Smooth muscle cell (in vitro differentiated cells): ENCODE measurements at regions not wholly inside any gene's neighbourhood (a gene's known extent, or its start where the extent isn't known, plus 50 kb on each side); places are given as distances from the start of the nearest gene placed in this dataset.

ENCODE experiments used
- DNase-seq: peaks from one replicate; lab custom pipeline; 2025; ENCODE audit not compliant: unreplicated experiment; lab: John Stamatoyannopoulos, UW
- H2AFZ ChIP-seq: fragments of 200-600 bp; sonication (generic); 2 replicates; pipeline ENCODE4 v1.6.0; 2016; ENCODE audit warnings: antibody characterized with exemption, low read depth, mild to moderate bottlenecking
- H3F3A ChIP-seq: fragments of 200-600 bp; sonication (generic); 2 replicates; pipeline ENCODE4 v1.6.0; 2017; ENCODE audit warnings: antibody characterized with exemption, low read depth
- H3K27ac ChIP-seq: fragments of 200-600 bp; sonication (generic); 2 replicates; pipeline ENCODE4 v1.5.1; 2016; ENCODE audit warnings: low read depth, mild to moderate bottlenecking
- H3K27me3 ChIP-seq: fragments of 200-600 bp; sonication (generic); 2 replicates; pipeline ENCODE4 v1.6.1; 2016; ENCODE audit warnings: low read depth, mild to moderate bottlenecking
- H3K36me3 ChIP-seq: fragments of 200-600 bp; sonication (generic); 2 replicates; pipeline ENCODE4 v1.5.1; 2016; ENCODE audit warnings: low read depth
- H3K4me1 ChIP-seq: fragments of 200-600 bp; sonication (generic); 2 replicates; pipeline ENCODE4 v1.5.1; 2016; ENCODE audit warnings: low read depth
- H3K4me2 ChIP-seq: fragments of 200-600 bp; sonication (generic); 2 replicates; pipeline ENCODE4 v1.6.0; 2016; ENCODE audit warnings: mild to moderate bottlenecking
- H3K4me3 ChIP-seq: fragments of 200-600 bp; sonication (generic); 2 replicates; pipeline ENCODE4 v1.5.1; 2016; ENCODE audit warnings: mild to moderate bottlenecking
- H3K79me2 ChIP-seq: fragments of 200-600 bp; sonication (generic); 2 replicates; pipeline ENCODE4 v1.6.0; 2016; ENCODE audit warnings: low read depth, mild to moderate bottlenecking
- H3K9ac ChIP-seq: fragments of 200-600 bp; sonication (generic); 2 replicates; pipeline ENCODE4 v1.6.0; 2016; ENCODE audit warnings: low read depth
- H3K9me3 ChIP-seq: fragments of 200-600 bp; sonication (generic); replicated peaks from 2 replicates; pipeline ENCODE4 v1.5.1; 2016; ENCODE audit warnings: low read depth
- H4K20me1 ChIP-seq: fragments of 200-600 bp; sonication (generic); 2 replicates; pipeline ENCODE4 v1.6.0; 2016; ENCODE audit warnings: low read depth
- CTCF ChIP-seq: fragments of 200-600 bp; sonication (generic); IDR thresholded peaks from 2 replicates; pipeline ENCODE4 v1.5.1; 2017; ENCODE audit warnings: borderline replicate concordance, mild to moderate bottlenecking, antibody characterized with exemption; ENCODE audit not compliant: insufficient read depth, poor library complexity, severe bottlenecking
- WGBS: methylation state at CpG from one replicate; pipeline ENCODE4 v1.1.7; 2016; ENCODE audit warnings: low lambda C conversion rate; 5-methylcytosine and 5-hydroxymethylcytosine counted together

- Histone ChIP-seq H3K27ac (no peak overlapping the region), H3K27me3 (peaks cover under 1% of the 10 kb centered on the region), H3K4me2 (no peak overlapping the region), H3K79me2 (no peaks in the 10 kb centered on the region), H3F3A (no peaks in the 10 kb centered on the region), H3K9me3 (no peaks in the 10 kb centered on the region), H4K20me1 (no peaks in the 10 kb centered on the region), H3K4me3 (no peak overlapping the region), H3K9ac (no peak overlapping the region), H3K4me1 (no peaks in the 10 kb centered on the region), H3K36me3 (no peaks in the 10 kb centered on the region), H2AFZ (no peak overlapping the region)
- WGBS: 92% methylated on average over 12 of the region's 12 CpGs
- DNase-seq: no peak
- no peak for TF ChIP-seq CTCF
Measured at GRCh38 chr22:48382197-48382596, 1445.5 kb downstream of the BRD1 start.

- Histone ChIP-seq H4K20me1 (no peaks in the 10 kb centered on the region), H3F3A (no peaks in the 10 kb centered on the region), H3K9ac (no peak overlapping the region), H3K9me3 (no peaks in the 10 kb centered on the region), H3K27ac (no peak overlapping the region), H2AFZ (no peak overlapping the region), H3K4me1 (no peaks in the 10 kb centered on the region), H3K79me2 (no peaks in the 10 kb centered on the region), H3K27me3 (peaks cover 21% of the 10 kb centered on the region), H3K4me3 (no peak overlapping the region), H3K36me3 (no peaks in the 10 kb centered on the region), H3K4me2 (no peak overlapping the region)
- TF ChIP-seq CTCF: no peak
- WGBS: 93% methylated on average over 13 of the region's 13 CpGs
- no peak for DNase-seq
Measured at GRCh38 chr22:48380016-48380665, 1447.5 kb downstream of the BRD1 start.

GRCh38 chr22:48379371-48379770 is 1448.3 kb downstream of the BRD1 start:
- Histone ChIP-seq H3K9ac (no peak overlapping the region), H3K36me3 (no peaks in the 10 kb centered on the region), H3K79me2 (no peaks in the 10 kb centered on the region), H3K4me1 (no peaks in the 10 kb centered on the region), H3K27ac (no peak overlapping the region), H3K4me2 (no peak overlapping the region), H4K20me1 (no peaks in the 10 kb centered on the region), H3K27me3 (peaks cover 25% of the 10 kb centered on the region), H3K4me3 (no peak overlapping the region), H3F3A (no peaks in the 10 kb centered on the region), H3K9me3 (no peaks in the 10 kb centered on the region), H2AFZ (no peak overlapping the region)
- no peak for DNase-seq
- no peak for TF ChIP-seq CTCF
- WGBS: 93% methylated on average over 13 of the region's 13 CpGs

GRCh38 chr22:48378673-48379072 is 1449.0 kb downstream of the BRD1 start:
- H3K27me3 ChIP-seq: peaks cover 25% of the 10 kb centered on the region
- WGBS: 92% methylated on average over 6 of the region's 6 CpGs
- DNase-seq: no peak
- no peak overlapping the region for H2AFZ ChIP-seq
- no peaks in the 10 kb centered on the region for H3F3A ChIP-seq
- no peaks in the 10 kb centered on the region for H3K9me3 ChIP-seq
- no peaks in the 10 kb centered on the region for H3K79me2 ChIP-seq
- H3K36me3 ChIP-seq: no peaks in the 10 kb centered on the region
- no peaks in the 10 kb centered on the region for H3K4me1 ChIP-seq
- H3K27ac ChIP-seq: no peak overlapping the region
- no peak overlapping the region for H3K4me2 ChIP-seq
- no peaks in the 10 kb centered on the region for H4K20me1 ChIP-seq
- no peak overlapping the region for H3K9ac ChIP-seq
- H3K4me3 ChIP-seq: no peak overlapping the region
- no peak for TF ChIP-seq CTCF
